GM06990 (cell line): ENCODE measurements at regions not wholly inside any gene's neighbourhood (a gene's known extent, or its start where the extent isn't known, plus 50 kb on each side); places are given as distances from the start of the nearest gene placed in this dataset.

ENCODE experiments used
- DNase-seq: peaks from one replicate; pipeline ENCODE4 v3.0.0-alpha.2; 2011; ENCODE audit not compliant: insufficient read length; ENCODE audit errors: extremely low read depth
- H3K27me3 ChIP-seq: replicated peaks from 2 replicates; pipeline ENCODE4 v1.6.0; 2011; ENCODE audit warnings: low read length; ENCODE audit not compliant: control insufficient read depth, insufficient read depth
- H3K36me3 ChIP-seq: 2 replicates; pipeline ENCODE4 v1.5.1; 2011; ENCODE audit warnings: low read length; ENCODE audit not compliant: control insufficient read depth, insufficient read depth
- H3K4me3 ChIP-seq: replicated peaks from 2 replicates; pipeline ENCODE4 v1.5.1; 2011; ENCODE audit warnings: low read depth, mild to moderate bottlenecking, control low read depth, low read length
- CTCF ChIP-seq: IDR thresholded peaks from 2 replicates; pipeline ENCODE4 v1.5.1; 2011; ENCODE audit warnings: low read length, control low read depth, mild to moderate bottlenecking, inconsistent platforms; ENCODE audit not compliant: insufficient read depth, poor library complexity, severe bottlenecking

GRCh38 chr4:81804849-81805248 is 333.1 kb upstream of the RASGEF1B start:
- Histone ChIP-seq H3K36me3 (no peaks in the 10 kb centered on the region), H3K27me3 (no peaks in the 10 kb centered on the region; the same call in 1 of the 2 replicates), H3K4me3 (no peak overlapping the region)
- no peak for TF ChIP-seq CTCF
- DNase-seq: no peak

DNA sequence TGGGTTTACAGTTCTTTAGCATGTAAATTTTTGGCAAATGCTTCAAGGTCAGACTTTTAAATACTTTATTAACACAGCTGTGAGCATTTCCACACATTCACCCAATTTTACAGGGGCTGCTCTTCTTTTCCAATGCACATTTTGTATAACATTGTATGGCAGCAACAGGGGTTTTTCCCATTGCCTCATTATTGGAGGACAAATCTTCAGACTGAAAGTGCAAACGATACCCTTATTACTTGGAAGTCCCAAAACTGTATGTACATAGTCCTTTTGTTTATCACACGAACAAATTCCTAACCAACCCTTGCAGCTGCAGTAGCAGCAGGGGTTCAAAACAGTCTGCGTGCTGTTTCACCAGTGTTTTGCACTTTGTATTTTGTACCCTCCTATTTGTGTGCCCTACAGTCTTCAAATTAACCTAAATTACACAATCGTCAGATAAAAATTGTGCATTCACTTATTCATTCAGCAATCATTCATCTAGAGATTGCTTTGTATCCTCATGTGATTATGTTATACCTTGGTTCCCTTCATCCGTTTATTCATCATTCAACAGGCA is 330.7 kb upstream of the RASGEF1B start:
- no peaks in the 10 kb centered on the region; the same call in 1 of the 2 replicates for H3K27me3 ChIP-seq
- DNase-seq: no peak
- H3K4me3 ChIP-seq: no peak overlapping the region
- no peaks in the 10 kb centered on the region for H3K36me3 ChIP-seq
- TF ChIP-seq CTCF: no peak

GRCh38 chr4:81799371-81799770 is 327.7 kb upstream of the RASGEF1B start:
- H3K27me3 ChIP-seq: no peaks in the 10 kb centered on the region; the same call in 1 of the 2 replicates
- DNase-seq: no peak
- H3K36me3 ChIP-seq: no peaks in the 10 kb centered on the region
- no peak overlapping the region for H3K4me3 ChIP-seq
- TF ChIP-seq CTCF: no peak

DNA sequence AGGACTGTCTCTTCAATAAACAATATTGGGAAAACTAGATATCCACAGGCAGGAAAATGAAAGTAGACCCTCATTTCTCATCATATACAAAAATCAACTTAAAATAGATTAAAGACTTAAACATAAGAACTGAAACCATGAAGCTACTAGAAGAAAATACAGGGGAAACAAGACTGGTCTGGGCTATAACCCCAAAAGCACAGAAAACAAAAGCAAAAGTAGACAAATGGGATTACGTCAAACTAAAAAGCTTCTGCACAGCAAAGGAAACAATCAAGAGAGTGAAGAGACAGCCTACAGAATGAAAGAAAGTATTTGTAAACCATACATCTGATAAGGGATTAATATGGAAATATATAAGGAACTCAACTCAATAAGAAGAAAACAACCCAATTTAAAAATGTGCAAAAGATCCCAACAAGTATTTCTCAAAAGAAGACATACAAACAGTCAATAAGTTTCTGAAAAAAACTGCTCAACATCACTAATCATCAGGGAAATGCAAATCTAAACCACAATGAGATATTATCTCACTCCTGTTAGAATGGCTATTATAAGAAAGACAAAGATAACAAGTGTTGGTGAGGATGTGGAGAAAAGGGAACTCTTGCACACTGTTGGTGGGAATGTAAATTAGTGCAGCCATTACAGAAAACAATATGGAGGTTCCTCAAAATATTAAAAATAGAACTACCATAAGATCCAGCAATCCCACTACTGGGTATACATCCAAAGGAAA is 325.3 kb upstream of the RASGEF1B start:
- no peak for TF ChIP-seq CTCF
- Histone ChIP-seq H3K4me3 (no peak overlapping the region), H3K36me3 (no peaks in the 10 kb centered on the region), H3K27me3 (no peaks in the 10 kb centered on the region)
- DNase-seq: no peak

GRCh38 chr4:81792521-81792920 is 320.8 kb upstream of the RASGEF1B start:
- H3K4me3 ChIP-seq: no peak overlapping the region
- no peaks in the 10 kb centered on the region for H3K27me3 ChIP-seq
- TF ChIP-seq CTCF: no peak
- no peak for DNase-seq
- no peaks in the 10 kb centered on the region for H3K36me3 ChIP-seq
